Mucosa of descending colon (tissue), 3 donors: ENCODE measurements at regions not wholly inside any gene's neighbourhood (a gene's known extent, or its start where the extent isn't known, plus 50 kb on each side); places are given as distances from the start of the nearest gene placed in this dataset.

ENCODE experiments used
- ATAC-seq: fragments of 200-7000 bp; cut with Tn5 transposase; one replicate; pipeline ENCODE4 v1.9.1; 2020; ENCODE audit warnings: mild to moderate bottlenecking, moderate library complexity
- DNase-seq, 3 donors: peaks; one replicate each; pipeline ENCODE4 v3.0.0-alpha.2; 2020
- H3K36me3 ChIP-seq: fragments of 200-600 bp; one replicate; pipeline ENCODE4 v1.8.0; 2021; ENCODE audit warnings: low read depth, mild to moderate bottlenecking
- H3K4me1 ChIP-seq: fragments of 200-600 bp; one replicate; pipeline ENCODE4 v1.8.0; 2021; ENCODE audit warnings: low read depth, mild to moderate bottlenecking
- H3K4me3 ChIP-seq: fragments of 200-600 bp; one replicate; pipeline ENCODE4 v1.8.0; 2021; ENCODE audit warnings: mild to moderate bottlenecking
- H3K9me3 ChIP-seq: fragments of 200-600 bp; one replicate; pipeline ENCODE4 v1.8.0; 2021; ENCODE audit warnings: mild to moderate bottlenecking
- intact Hi-C, 2 donors: fragments of 100-400 bp; cut with DNase I in 1 of 2; cut with micrococcal nuclease in 1 of 2; formaldehyde crosslinking; loops; one replicate each; pipeline versions ENCODE4 v1.11.0 to v1.11.1; 2022; cut with DNase I, micrococcal nuclease
- TF ChIP-seq, protein P1 (sequence below): fragments of 200-600 bp; IDR thresholded peaks from one replicate; pipeline ENCODE4 v1.8.0; 2022; ENCODE audit warnings: antibody characterized with exemption, mild to moderate bottlenecking
- donor health status: DM: no; HTN: no; CAD: no; lungs with moderate emphysema.
- donor health status: DM: no; HTN: no; CAD: no.
- donor health status: DM: no; HTN: yes; CAD: no.

DNA sequence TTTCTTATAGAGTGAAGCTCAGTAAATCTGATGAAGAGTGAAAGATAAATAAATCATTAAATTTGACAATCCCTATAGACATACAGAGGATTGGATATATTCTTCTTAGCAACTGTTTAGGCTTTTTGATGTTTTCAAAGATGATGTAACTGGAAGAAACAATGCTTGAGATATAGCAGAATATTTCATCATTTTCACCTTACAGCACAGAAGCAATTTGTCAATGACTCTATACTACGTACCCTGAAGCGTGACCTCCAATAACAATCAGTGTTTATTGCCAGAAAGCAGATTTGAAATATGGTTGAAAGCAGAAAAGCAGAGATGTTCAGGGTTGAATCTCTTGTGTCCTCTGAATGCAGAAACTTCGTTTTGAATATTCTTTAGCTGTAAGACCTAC, 228.4 kb downstream of the DTHD1 start:
- intact Hi-C loops, result no loop called here
- H3K36me3 ChIP-seq, result no peaks in the 10 kb centered on the region
- H3K4me3 ChIP-seq, result no peak overlapping the region
- no peaks in the 10 kb centered on the region for H3K9me3 ChIP-seq
- no peaks in the 10 kb centered on the region for H3K4me1 ChIP-seq
- DNase-seq (no peak), ATAC-seq (no peak)
- TF ChIP-seq, protein P1, sequence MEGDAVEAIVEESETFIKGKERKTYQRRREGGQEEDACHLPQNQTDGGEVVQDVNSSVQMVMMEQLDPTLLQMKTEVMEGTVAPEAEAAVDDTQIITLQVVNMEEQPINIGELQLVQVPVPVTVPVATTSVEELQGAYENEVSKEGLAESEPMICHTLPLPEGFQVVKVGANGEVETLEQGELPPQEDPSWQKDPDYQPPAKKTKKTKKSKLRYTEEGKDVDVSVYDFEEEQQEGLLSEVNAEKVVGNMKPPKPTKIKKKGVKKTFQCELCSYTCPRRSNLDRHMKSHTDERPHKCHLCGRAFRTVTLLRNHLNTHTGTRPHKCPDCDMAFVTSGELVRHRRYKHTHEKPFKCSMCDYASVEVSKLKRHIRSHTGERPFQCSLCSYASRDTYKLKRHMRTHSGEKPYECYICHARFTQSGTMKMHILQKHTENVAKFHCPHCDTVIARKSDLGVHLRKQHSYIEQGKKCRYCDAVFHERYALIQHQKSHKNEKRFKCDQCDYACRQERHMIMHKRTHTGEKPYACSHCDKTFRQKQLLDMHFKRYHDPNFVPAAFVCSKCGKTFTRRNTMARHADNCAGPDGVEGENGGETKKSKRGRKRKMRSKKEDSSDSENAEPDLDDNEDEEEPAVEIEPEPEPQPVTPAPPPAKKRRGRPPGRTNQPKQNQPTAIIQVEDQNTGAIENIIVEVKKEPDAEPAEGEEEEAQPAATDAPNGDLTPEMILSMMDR, result no peak

DNA sequence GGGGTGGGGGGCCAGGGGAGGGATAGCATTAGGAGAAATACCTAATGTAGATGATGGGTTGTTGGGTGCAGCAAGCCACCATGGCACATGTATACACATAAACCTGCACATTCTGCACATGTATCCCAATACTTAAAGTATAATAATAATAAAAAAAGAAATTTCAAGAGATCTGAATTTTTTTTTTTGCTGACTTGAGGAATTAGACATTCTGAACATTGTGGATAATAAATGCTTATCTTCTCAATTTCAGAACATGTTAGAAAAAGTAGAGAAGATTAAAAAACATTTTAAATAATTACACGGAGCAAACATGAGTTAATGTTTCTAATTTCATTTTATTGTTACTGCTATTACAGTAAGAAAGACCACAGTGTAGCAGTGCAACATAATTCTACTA, 230.4 kb downstream of the DTHD1 start:
- no peak for ATAC-seq
- Histone ChIP-seq H3K4me1 (no peaks in the 10 kb centered on the region), H3K9me3 (no peaks in the 10 kb centered on the region), H3K4me3 (no peak overlapping the region), H3K36me3 (no peaks in the 10 kb centered on the region)
- TF ChIP-seq, protein P1, result no peak
- no peak for DNase-seq
- intact Hi-C loops, result no loop called here

DNA sequence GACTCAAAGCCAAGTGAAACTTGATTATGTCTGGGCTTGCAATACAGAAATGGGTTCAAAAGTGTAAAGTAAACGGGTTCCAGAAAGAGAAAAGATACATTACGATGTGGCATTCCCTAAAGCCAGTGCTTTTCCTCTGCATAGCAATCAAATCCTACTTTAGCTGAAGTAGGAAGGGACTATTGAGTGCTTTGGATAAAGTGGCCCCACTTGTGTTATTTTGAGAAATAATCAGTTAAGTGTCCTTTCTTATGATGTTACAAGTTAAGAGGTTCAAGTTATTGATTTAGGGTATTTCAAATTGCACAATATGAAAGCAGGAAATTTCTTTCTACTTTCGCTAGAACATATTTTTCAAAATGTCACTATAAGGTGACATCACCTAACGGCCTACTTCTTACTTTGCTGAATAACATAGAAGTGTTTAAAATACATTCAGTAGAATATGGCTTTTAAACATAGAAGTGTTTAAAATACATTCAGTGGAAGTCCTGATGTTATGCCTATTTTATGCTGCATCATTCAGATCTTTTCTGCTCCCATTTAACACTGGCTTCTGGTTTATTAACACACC, 235.2 kb downstream of the DTHD1 start:
- Histone ChIP-seq H3K4me3 (no peak overlapping the region), H3K4me1 (no peaks in the 10 kb centered on the region), H3K36me3 (no peaks in the 10 kb centered on the region), H3K9me3 (no peaks in the 10 kb centered on the region)
- TF ChIP-seq, protein P1, result no peak
- no peak for DNase-seq
- intact Hi-C loops, result no loop called here
- no peak for ATAC-seq

DNA sequence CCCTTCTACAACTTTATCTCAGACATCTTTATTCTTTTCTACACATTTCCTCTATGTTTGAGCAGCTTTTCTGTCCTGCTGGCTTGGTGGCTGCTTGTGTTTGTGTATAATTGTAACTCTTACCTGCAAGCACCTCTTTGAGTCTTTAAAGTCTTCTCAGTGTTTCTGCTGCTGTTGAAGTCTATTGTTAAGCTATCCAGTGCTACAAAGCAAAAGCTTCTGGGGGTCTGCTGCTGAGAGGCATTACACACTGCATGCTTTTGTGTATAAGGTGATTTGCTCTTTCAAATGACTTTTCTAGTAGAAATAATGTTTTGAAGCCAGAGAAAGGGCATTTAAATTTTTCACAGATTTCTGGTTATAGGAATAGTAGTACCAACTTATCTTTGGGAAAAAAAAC, 241.8 kb downstream of the DTHD1 start:
- no peak for ATAC-seq
- TF ChIP-seq, protein P1, result no peak

DNA sequence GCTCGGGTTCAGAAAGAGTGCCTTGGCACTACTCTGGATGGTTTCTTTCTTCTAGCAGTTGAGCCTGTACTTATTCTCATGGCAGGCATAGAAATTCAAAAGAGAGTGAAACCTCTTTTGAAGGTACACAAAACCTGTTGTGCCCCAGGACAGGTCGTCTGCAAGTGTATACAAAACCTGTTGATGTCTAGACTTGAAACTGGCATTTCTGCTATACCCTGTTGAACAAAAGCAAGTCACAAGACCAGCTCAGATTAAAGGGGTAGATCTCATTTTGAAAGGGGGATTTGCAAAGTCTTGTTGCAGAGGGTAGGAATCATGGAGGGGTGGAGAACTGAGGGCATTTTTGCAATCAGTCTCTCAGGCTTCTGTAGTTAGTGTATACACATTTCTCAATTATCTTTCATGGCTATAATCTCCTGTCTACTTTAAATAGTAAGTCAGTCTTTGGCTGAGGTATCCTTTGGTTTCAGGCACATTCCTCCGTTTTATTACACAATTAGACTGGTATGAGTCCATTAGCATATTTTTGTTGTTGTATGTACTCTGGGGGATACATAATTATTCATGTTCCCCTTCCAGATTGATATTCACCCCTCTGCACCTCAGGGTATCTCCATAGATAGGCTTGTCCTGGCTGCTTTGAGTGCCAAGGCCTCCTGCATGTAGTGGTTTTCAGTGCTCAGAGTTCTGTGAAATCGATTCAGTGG, 251.4 kb downstream of the DTHD1 start:
- Histone ChIP-seq H3K9me3 (peaks cover 16% of the 10 kb centered on the region), H3K4me3 (no peak overlapping the region), H3K4me1 (no peaks in the 10 kb centered on the region), H3K36me3 (no peaks in the 10 kb centered on the region)
- DNase-seq, result no peak
- intact Hi-C loops, result no loop called here
- TF ChIP-seq, protein P1, result no peak
- no peak for ATAC-seq

More for the DNA sequence above, 241.8 kb downstream of the DTHD1 start:
- no peak for DNase-seq
- H3K4me3 ChIP-seq, result no peak overlapping the region
- no peaks in the 10 kb centered on the region for H3K36me3 ChIP-seq
- H3K9me3 ChIP-seq, result peaks cover 10% of the 10 kb centered on the region
- no peaks in the 10 kb centered on the region for H3K4me1 ChIP-seq
- intact Hi-C loops, result no loop called here
